ENCODE measurements at regions not wholly inside any gene's neighbourhood (a gene's known extent, or its start where the extent isn't known, plus 50 kb on each side); places are given as distances from the start of the nearest gene placed in this dataset.
"Not testable (repeated sequence)": the region's sequence is repeated elsewhere in the genome, so short reads cannot be mapped to it uniquely, and the experiment has no call there.

DNA sequence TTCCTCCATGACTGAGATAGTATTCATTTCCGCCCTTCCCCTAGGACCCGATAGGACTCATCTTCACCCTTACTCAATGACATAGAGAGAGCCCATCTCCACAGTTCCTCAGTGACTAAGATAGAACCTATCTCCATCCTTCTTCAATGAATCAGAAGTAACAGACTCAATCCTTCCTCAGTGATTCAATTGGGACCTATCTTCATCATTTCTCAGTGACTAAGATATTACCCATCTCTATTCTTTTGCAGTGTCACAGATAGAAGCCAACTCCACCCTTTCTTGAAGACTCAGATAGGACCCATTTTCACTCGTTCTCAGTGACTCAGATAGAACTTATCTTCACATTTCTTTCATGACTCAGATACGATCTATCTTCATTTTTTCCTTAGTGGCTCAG is 164.6 kb downstream of the FBXO4 start:
- no peak for DNase-seq (ENCODE audit: low read depth)

DNA sequence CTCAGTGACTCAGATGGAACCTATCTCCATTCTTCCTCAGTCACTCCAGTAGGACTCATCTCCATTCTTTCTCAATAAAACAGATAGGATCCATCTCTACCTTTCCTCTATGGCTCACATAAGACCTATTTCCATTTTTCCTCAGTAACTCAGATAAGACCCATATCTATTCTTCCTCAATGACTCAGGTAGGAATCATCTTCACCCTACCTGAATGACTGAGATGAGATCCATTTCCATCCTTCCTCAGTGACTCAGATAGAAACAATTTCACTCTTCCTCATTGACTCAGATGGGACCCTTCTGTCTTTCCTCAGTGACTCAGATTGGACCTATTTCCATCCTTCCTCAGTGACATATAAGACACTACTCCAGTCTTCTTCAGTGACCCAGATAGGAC is 165.1 kb downstream of the FBXO4 start:
- DNase-seq (ENCODE audit: low read depth) = no peak

DNA sequence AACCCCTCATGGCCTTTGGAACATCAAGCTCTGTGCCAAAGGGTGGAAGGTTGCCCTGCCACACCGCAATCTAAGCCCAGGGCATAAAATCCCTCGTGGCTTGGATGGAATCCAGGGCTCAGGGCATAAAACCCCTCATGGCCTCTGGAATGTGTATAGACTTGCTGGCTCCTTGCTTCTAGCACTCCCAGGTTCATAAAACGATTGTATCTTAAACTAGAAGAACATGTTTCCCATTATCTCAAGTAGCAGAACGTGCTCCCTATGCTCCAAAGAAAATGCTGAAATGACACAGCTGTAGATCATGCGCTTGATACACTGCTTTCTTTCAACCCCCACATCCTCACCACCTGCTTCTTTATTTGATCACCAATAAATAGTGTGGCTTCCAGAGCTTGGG is 174.8 kb downstream of the FBXO4 start:
- not testable (repeated sequence) for DNase-seq (ENCODE audit: low read depth)

DNA sequence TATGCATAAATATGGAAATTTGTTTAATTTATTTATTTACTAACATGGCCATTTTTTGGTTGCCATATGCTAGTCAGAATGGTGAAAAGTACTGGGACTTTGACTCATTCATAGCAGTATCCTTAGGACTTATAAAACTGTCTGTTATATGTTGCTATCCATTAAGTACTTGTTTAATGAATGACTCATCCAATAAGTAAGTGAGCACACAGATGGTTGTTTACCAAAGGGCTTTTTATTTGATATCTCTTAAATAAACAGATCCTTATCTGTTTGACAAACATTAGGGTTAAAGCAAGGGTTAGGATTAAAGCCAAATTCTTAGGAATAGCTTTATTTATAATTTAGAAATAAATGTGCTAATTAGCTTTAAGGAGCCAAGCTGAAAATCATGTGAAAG is 183.4 kb downstream of the FBXO4 start:
- no peak for DNase-seq (ENCODE audit: low read depth)

DNA sequence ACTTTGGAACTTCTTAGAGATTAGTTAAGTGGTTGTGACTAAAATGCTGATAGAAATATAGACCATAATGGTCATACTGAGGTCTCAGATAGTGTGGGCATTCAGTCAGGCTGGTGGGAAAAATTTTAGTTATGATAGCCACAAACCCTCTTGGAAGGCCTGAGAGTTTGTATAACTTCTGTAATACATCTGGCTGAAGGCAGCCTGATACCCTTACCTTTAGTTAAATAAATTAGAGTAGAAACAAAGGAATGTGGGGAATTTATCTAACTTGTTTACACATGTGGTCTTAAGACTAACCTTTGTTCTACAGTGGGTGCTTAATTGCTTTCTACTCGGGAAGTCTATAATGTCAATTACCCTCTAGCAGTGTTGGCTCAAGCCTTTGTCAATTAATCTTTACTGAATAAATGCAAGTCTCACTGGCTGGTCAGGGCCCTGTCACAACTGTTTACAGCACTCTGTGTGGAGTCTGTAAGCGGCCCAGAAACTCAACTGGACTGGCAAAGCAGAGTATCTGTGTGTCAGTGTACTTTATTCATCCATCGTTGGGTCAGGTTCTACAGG is 184.0 kb downstream of the FBXO4 start:
- no peak for DNase-seq (ENCODE audit: low read depth)

DNA sequence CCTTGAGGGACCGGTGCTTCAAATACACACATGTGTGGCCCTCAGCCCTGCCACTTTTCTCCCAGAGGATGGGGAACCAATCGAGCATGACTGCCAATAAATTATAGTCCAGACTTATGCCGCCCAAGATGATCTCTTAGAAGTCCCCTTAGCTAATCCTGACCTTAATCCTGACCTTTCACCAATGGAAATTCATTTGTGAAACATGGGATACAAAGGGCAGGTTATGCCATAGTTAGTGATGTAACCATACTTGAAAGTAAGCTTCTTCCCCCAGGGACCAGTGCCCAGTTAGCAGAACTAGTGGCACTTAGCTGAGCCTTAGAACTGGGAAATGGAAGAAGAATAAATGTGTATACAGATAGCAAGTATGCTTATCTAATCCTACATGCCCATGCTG is 190.6 kb downstream of the FBXO4 start:
- not testable (repeated sequence) for DNase-seq (ENCODE audit: low read depth)

DNA sequence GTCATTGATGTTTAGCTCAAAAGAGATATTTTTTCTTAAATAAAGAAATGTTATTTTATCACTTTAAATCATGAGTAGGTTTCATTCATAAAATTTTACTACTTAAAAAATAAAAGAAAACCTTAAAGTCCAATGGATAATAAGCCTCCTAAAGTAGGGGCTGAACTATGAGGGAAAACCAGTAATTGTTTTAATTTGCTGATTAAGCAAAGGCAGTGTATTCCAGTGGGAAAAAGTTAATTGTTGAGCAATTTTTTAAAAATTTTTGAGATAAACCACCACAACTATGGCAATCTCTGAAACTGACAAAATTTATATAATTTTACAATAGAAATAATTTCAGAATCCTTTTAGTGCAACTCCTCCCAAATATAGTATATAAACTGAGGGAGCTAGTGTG is 195.0 kb downstream of the FBXO4 start:
- no peak for DNase-seq (ENCODE audit: low read depth)

DNA sequence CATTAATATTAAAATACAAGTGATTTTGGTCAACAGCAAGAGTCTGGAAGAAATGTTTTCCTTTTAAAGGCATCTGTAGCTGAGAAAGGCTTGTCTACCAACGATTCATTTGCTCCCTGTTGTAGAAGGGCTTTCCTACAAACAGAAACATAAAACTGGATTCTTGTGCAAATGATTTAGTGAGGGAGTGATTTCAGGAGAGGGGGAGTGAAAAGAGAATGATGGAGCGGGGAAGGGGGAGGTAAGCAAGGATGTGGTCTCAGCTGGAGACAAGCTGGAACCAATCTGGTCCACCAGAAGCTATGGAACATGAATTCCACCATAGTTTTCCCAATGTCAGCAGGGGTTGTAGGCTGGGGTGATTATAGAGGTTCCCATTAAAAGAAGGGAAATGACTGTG is 196.3 kb downstream of the FBXO4 start:
- DNase-seq (ENCODE audit: low read depth) = no peak

DNA sequence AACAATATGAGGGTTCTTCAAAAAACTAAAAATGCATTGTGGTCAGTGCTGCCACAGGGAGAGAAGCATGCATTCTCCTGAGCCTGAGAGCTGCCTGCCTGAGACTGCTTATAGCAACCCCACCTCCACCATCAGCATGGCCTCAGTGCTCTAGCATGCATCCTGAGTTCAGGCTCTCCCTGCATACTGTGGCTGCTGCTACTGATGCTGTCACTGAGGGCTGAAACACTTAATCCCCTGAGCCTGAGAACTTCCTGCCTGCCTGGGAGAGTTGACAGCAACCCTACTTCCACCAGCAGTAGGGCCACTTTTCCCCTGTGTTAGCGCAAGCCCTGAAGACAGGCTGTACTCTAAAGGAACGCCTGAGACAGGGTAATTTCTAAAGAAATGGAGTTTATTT is 206.0 kb downstream of the FBXO4 start:
- no peak for DNase-seq (ENCODE audit: low read depth)

DNA sequence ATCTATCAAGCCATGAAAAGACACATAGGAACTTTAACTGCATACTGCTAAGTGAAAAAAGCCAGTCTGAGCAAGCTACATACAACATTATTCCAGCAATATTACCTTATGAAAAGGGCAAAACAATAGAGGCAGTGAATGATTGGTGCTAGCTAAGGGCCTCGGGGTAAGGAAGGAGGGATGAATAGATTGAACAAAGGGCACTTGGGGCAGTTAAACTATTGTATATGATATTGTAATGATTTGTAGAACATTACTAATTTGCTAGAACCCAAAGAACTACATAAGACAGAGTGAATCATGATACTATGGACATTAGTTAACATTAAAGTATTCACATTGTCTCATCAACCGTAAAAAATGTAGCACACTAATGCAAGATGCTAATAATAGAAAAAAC is 218.3 kb downstream of the FBXO4 start:
- no peak for DNase-seq (ENCODE audit: low read depth)

DNA sequence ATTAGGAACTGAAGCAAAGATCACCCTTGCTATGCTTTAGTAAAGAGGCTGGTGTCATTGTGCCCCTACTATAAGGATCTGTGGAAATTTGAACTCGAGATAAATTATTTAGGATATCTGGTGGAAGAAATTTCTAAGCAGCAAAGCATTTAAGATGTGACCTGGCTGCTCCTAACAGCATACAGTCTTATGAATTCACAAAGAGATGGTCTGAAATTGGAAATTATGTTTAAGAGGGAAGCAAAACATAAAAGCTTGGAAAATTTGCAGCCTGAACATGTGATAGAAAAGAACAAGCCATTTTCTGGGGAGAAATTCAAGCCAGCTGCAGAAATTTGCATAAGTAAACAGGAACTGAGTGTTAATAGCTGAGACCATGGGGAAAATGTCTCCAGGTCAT is 223.7 kb downstream of the FBXO4 start:
- no peak for DNase-seq (ENCODE audit: low read depth)

DNA sequence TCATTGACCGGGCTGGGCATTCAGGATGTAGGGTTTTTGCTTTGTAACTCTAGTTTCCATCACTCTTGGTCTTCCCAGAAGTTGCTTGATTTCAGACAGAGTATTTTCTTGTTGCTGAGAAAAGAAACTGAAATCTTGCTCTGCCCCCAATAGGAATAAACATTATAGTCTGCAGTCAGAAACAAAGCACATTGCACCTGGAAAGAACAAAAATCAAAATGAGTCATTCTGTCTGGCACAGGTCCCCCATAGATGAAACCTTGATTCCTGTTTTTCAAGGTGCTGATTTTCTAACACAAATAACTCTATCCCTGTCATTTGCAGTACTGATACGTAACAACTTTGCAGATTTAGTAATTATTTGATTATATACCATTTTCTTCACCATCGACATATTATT is 232.1 kb downstream of the FBXO4 start:
- DNase-seq (ENCODE audit: low read depth) = no peak

DNA sequence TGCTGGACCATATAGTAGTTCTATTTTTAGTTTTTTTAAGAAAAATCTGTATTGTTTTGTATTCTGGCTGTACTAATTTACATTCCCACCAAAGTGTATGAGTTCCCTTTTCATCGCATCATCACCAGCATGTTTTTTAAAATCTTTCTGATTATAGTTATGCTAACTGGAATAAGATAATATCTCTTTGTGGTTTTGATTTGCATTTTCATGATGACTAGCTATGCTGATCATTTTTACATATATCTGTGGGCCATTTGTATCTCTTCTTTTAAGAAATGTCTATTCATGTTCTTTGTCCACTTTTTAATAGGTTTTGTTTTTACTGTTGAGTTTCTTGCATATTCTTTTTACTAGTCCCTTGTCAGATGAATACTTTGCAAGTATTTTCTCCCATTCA is 238.0 kb downstream of the FBXO4 start:
- DNase-seq (ENCODE audit: low read depth) = no peak

DNA sequence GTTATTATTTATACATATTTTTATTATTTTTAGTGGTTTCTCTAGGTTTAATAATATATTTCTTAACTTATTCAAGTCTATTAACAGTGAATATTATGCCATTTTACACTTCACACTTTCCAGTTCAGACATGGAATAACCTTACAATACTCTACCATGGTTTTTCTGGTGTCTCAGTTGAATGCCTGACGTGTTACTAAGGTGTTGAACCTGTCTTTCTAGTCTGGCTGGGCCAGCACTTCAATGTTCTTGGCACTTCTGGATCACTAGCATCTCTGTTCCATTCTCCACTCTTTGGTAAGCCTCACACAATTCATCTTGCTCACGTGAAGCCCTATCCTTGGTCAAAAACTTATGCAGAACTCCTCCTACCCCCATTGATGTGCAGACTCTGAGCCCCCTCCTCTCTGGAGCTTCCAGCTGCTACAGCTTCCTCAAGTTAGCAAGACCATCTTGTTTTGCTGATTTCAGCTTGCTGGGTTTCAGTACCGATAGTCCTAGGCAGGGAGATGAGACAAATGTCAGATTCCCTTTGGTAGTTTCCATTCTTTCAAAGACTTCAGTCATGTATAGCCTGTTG is 243.1 kb downstream of the FBXO4 start:
- DNase-seq (ENCODE audit: low read depth) = no peak

DNA sequence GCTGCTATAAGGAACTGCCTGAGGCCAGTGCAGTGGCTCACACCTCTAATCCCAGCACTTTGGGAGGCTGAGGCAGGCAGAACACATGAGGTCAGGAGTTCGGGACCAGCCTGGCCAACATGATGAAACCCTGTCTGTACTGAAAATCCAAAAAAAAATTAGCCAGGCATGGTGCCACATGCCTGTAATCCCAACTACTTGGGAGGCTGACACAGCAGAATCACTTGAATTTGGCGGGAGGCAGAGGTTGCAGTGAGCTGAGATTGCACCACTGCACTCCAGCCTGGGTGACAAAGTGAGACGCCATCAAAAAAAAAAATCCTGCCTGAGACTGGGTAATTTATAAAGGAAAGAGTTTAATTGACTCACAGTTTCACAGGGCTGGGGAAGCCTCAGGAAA is 247.1 kb upstream of the GHR start:
- not testable (repeated sequence) for DNase-seq (ENCODE audit: low read depth)

DNA sequence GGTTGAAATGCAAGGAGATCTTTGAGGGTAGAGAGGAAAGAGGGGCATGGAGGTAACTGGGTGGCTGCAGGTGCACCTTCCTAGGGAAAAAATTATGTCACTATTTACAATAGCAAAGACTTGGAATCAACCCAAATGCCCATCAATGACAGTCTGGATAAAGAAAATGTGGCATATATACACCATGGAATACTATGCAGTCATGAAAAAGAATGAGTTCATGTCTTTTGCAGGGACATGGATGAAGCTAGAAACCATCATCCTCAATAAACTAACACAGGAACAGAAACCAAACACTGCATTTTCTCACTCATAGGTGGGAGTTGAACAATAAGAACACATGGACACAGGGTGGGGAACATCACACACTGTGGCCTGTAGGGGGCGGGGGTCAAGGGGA is 243.4 kb upstream of the GHR start:
- not testable (repeated sequence) for DNase-seq (ENCODE audit: low read depth)

DNA sequence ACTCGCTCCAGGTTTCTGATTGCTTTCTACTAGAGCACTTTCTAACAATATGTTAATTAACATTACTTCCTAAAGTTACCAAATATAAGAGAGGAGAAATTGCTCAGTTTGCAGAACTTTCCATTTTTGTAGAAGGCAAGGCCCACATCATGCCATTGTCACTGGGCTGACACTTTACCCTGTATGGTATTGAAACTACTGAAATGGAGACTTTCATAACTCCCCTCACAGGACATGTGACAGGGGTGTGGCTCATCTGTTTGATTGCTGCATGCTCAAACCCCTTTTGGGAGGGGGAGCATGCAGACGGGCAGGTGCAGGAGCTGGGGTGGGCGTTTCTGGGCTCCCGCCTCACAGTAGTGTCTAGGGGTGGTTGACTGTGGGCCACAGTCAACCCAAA is 206.3 kb upstream of the GHR start:
- DNase-seq (ENCODE audit: low read depth) = no peak

DNA sequence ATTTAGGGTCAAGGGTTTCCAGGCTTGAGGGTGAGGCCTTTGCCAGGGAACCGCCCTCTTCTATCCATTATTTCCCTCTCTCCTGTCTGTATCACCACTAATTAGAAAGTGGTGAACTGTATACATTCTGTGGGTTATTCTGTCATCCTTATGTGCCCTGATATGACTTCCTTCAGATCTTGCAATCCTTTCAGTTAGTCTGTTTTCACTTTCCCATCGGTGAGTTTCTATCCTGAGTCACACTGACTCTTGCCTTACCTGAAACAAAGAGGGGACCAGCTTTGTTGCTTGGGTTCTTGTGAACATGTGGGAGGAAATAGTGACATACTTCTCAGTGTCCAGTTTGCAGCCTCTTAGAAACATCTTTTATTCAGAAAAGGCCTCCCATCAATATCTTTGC is 205.4 kb upstream of the GHR start:
- no peak for DNase-seq (ENCODE audit: low read depth)

DNA sequence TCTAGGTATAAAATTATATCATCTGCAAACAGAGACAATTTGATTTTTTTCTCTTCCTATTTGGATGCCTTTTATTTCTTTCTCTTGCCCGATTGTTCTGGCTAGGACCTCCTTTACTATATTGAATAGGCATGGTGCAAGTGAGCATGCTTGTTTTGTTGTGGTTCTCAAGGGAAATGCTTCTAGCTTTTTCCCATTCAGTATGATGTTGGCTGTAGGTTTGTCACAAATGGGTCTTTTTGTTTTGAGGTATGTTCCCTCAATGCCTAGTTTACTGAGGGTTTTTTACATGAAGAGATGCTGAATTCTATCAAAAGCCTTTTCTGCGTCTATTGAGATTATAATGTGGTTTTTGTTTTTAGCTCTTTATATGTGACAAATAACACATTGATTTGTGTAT is 198.2 kb upstream of the GHR start:
- DNase-seq (ENCODE audit: low read depth) = no peak

DNA sequence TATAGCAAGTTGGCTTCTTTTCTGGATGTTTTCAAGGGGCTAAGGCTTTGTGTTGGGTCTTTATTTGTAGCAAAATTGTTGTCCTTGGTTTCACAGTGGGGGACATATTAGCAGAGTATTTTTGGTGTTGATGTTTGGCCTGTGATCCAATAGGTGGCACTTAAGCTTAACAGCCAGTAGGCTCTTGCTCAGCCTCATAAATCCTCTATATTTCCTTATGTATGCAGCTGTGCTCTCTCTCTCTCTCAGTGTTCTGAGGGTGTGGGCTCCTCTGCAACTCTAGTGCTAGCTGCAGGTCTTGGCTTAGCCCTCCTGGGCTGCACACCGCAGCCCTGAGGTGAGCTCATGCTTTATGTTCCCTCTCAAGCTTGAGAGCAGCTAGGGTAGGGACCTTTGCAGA is 195.0 kb upstream of the GHR start:
- no peak for DNase-seq (ENCODE audit: low read depth)

DNA sequence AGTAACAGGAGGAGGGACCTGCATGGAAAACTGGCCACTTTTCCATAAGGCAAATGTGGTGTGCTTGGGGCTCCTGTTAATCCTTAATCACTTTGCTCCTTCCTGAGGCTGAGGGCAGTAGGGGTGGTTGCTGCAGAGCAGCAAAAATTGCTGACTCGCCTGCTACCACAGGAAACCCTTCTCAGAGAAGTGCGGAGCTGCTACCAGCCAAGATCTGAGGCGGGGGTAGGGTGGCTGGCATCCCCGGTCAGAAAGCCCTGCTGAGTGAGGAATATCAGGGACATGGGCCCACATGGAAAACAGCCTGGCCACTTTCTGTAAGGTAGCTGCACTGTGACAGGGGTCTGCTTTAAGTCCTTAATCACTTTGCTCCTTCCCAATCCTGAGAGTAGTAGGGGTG is 192.4 kb upstream of the GHR start:
- no peak for DNase-seq (ENCODE audit: low read depth)

DNA sequence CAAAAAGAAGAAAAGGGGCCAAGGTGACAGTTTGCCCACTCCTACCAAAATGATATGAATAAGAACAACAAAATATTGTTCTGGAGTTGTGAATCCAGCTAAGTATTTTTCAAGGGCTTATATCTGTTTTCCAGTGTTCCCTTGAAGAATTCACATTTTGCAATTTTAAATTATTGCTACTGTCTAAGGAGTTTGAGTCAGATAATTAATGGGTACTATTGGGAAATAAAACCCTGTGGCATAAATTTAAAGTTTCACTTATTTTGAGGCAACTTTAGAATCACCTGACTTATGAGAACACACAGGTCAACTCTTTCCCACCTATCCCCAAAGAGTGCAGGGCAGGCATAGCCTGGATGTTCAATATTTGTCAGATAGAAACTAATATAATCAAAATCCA is 188.0 kb upstream of the GHR start:
- no peak for DNase-seq (ENCODE audit: low read depth)

DNA sequence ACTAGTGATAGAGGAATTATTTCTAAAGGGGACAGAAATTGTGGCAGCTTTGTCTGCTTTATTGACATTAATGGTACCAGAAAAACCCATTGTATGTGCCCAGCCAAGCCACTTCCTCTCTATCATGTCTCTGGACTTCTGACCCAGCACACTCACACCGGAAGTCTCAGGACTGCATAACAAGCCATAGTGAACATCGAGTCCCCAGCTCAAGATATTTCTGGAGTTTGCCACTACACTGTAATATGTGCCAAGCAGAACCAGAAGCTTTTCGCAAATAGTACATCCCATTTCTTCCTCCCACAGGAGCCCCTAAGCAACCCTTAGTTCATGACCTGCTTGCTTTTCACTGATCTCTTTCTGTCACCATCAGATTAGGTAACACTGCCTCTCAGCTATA is 187.4 kb upstream of the GHR start:
- DNase-seq (ENCODE audit: low read depth) = no peak

DNA sequence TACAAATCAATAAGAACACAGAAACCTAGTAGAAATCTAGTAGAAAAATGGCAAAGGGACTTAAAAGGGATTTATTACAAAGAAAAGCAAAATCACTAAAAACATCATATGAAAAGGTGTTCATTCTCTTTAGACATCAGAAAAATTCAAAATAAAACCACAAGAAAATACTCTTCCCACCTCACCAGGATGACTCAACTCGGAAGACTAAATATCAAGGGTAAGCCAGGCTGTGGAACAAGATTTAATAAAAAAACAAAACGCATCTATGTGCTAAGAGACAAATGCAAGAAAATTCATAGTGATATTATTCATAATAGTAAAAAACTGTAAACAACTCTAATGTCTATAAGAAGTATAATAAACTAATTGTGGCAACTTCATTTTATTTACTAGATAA is 181.6 kb upstream of the GHR start:
- DNase-seq (ENCODE audit: low read depth) = no peak

DNA sequence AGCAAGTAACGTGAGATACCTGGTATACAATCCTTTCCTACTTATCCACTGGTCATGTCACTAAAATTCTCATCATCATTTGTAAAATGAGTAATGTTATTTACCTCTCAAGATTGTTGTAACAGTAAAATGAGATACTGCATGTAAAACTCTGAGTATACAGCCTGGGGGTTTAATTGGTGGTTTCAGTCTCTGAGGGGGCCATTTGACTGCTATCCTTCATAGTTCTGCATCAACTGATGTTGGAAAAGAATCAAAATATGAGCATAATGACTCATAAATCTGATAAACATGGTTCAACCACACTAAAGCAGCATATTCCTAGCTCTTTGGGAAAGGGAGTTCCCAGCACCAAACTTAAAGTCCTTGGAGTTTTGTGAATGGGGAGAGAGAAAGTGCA is 181.0 kb upstream of the GHR start:
- DNase-seq (ENCODE audit: low read depth) = no peak
